ENCODE measurements at regions not wholly inside any gene's neighbourhood (a gene's known extent, or its start where the extent isn't known, plus 50 kb on each side); places are given as distances from the start of the nearest gene placed in this dataset.

DNA sequence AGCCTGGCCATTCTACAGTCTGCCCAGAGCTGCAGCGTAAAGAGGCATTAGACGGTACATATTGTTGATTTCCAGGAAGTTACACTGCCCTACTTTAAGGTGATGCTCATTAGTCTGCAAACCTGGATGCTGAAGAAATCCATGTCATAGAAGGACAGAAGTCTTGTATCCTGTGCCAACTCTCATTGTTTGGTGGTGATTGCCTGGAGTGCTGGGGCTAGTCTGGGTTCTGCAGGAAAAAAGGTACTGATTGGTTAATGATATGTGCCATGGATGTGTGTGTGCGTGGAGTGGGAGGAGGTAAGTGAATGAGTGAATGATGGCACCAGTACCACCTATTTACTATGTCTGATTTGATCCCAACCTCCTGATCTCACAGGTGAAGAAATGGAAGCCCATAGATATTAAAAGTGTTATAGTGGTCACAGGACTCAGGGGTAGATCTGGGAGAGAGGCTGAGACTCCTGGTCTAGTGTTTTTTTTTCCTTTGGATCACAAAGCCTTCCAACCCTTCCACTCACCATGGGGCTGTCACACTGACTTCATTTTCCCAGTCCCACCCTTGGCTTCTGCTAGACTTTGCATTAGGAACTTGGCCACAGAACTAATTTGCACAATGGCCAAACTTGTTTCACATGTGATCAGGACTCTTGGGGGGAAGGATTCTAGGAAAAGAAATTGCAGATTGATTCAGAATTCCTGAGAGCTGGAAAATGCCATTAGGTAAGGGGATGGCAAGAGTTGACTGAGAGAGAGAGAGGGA, 96.1 kb downstream of the TMX1 start:
- Histone ChIP-seq H3K27ac (no peak overlapping the region), H3K4me3 (no peak overlapping the region), H3K36me3 (ENCODE audit: insufficient read depth, low read length) (no peaks in the 10 kb centered on the region), H3K9me3 (ENCODE audit: low read depth, low read length) (no peaks in the 10 kb centered on the region), H3K9ac (ENCODE audit: insufficient read length) (no peak overlapping the region)
- no peak for DNase-seq (ENCODE audit: low read depth, low spot score)
- TF ChIP-seq POLR2AphosphoS5 (IDR thresholded peaks at IDR 0.05; ENCODE audit: borderline replicate concordance, low read depth, low read length), result no peak
- no peak for TF ChIP-seq FOXP2 (optimal IDR thresholded peaks at IDR 0.05; ENCODE audit: control extremely low read depth, extremely low read length, insufficient read depth)
- no peak for TF ChIP-seq EZH2 (IDR thresholded peaks at IDR 0.05)

DNA sequence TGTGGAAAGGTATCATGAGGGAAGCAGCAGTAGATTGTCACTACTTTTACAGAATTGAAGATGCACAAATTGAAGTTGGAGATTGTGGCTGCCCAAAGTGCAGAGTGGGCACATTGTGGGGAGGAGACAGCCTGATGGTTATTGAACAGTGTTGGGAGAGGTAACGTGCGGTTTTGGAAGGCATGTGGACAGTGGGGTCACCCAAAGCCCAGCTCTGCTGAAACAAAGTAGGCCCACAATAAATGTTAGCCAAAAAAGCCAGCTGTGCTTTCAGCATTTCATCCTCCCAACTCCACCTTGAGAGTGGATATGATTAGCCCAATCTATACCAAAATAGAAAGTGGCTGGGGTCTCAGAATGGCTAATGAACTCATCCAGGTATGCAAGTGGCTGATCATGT, 96.7 kb downstream of the TMX1 start:
- DNase-seq (ENCODE audit: low read depth, low spot score), result no peak
- H3K27ac ChIP-seq, result no peak overlapping the region
- H3K9me3 ChIP-seq (ENCODE audit: low read depth, low read length), result no peaks in the 10 kb centered on the region
- no peak overlapping the region for H3K4me3 ChIP-seq
- H3K36me3 ChIP-seq (ENCODE audit: insufficient read depth, low read length), result no peaks in the 10 kb centered on the region
- TF ChIP-seq FOXP2 (optimal IDR thresholded peaks at IDR 0.05; ENCODE audit: control extremely low read depth, extremely low read length, insufficient read depth) (no peak), EZH2 (IDR thresholded peaks at IDR 0.05) (no peak), POLR2AphosphoS5 (IDR thresholded peaks at IDR 0.05; ENCODE audit: borderline replicate concordance, low read depth, low read length) (no peak)
- no peak overlapping the region for H3K9ac ChIP-seq (ENCODE audit: insufficient read length)

DNA sequence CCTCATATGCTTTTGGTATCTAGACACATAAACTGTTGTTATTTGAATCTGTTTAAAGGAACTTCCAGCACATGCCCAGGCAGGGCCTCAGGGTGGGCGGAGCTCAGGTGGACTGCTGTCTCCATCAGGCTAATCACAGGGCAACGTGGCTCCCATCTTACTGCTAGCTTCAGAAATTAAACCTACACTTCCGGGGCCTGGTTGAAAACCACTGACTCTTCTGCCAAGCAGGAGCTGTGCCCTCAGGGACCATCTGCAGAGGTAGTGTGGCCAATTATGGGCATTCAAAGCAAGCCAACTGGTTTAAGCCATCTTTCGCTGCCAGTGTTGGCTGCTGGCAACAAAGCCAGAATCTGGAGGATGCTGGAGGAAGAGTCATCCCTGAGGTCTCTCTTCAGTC, 97.5 kb downstream of the TMX1 start:
- no peak for DNase-seq (ENCODE audit: low read depth, low spot score)
- Histone ChIP-seq H3K27ac (no peak overlapping the region), H3K4me3 (no peak overlapping the region), H3K9me3 (ENCODE audit: low read depth, low read length) (no peaks in the 10 kb centered on the region), H3K36me3 (ENCODE audit: insufficient read depth, low read length) (no peaks in the 10 kb centered on the region), H3K9ac (ENCODE audit: insufficient read length) (no peak overlapping the region)
- TF ChIP-seq POLR2AphosphoS5 (IDR thresholded peaks at IDR 0.05; ENCODE audit: borderline replicate concordance, low read depth, low read length), result no peak
- no peak for TF ChIP-seq FOXP2 (optimal IDR thresholded peaks at IDR 0.05; ENCODE audit: control extremely low read depth, extremely low read length, insufficient read depth)
- no peak for TF ChIP-seq EZH2 (IDR thresholded peaks at IDR 0.05)

DNA sequence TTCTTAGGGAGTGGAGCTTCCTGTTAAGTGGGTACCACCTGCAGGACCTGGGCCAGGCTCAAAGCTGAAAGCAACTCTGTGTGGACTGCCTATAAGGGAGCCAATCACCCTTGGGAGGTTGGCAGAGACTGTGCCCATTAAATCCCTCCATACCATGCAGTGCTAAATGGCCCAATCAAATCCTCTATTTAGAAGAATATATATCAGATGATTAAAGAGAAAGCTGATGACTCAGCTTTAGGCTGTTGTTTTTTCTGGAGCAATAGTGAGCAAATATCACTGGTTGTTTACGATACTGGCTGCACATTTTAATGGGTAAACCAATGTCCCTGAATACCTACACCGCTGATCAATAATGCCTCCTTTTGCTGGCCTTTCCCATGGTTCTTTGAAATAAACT, 101.3 kb downstream of the TMX1 start:
- TF ChIP-seq POLR2AphosphoS5 (IDR thresholded peaks at IDR 0.05; ENCODE audit: borderline replicate concordance, low read depth, low read length) (no peak), EZH2 (IDR thresholded peaks at IDR 0.05) (no peak), FOXP2 (optimal IDR thresholded peaks at IDR 0.05; ENCODE audit: control extremely low read depth, extremely low read length, insufficient read depth) (no peak)
- DNase-seq (ENCODE audit: low read depth, low spot score), result no peak
- Histone ChIP-seq H3K9ac (ENCODE audit: insufficient read length) (no peak overlapping the region), H3K36me3 (ENCODE audit: insufficient read depth, low read length) (no peaks in the 10 kb centered on the region), H3K27ac (no peak overlapping the region), H3K4me3 (no peak overlapping the region), H3K9me3 (ENCODE audit: low read depth, low read length) (no peaks in the 10 kb centered on the region)

DNA sequence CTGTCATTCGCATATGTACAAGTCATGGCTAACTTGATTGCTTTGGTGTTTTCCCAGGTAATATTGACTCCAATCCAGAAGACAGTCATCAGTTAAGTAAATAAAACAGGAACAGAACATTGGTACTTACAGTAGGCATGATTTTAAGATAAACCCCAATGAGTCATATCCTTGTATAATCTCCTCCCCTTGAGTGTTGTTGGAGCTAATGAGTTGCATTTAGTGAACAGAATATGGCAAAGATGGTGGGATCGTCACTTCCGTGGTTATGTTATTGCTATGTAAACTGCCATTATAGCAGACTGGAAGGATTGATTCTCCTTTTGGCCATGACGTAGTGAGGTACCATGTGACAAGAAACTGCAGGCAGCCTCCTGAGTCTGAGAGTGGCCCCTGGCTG, 102.2 kb downstream of the TMX1 start:
- DNase-seq (ENCODE audit: low read depth, low spot score), result no peak
- Histone ChIP-seq H3K36me3 (ENCODE audit: insufficient read depth, low read length) (no peaks in the 10 kb centered on the region), H3K9me3 (ENCODE audit: low read depth, low read length) (no peaks in the 10 kb centered on the region), H3K27ac (no peak overlapping the region), H3K9ac (ENCODE audit: insufficient read length) (no peak overlapping the region), H3K4me3 (no peak overlapping the region)
- TF ChIP-seq FOXP2 (optimal IDR thresholded peaks at IDR 0.05; ENCODE audit: control extremely low read depth, extremely low read length, insufficient read depth) (no peak), POLR2AphosphoS5 (IDR thresholded peaks at IDR 0.05; ENCODE audit: borderline replicate concordance, low read depth, low read length) (no peak), EZH2 (IDR thresholded peaks at IDR 0.05) (no peak)

DNA sequence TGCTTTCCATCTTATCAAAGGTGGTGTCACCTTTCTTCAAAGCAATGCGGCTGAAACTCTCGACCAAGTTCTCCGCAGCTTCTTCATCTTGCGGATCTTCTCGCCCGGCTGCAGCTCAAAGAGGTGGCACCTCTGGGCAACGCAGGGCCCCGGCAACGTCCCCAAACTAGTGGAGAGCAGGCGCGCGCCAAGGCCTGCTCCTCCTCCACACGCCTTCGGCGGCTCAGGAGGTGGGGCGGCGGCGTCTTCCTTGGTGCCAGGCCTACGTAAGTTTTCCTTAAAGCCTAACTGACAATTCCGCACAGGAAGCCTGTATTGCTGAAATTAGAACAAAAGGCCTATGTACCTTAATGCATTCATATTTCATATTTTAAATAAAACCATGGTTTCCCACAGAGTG, 112.0 kb downstream of the TMX1 start:
- Histone ChIP-seq H3K9me3 (ENCODE audit: low read depth, low read length) (no peaks in the 10 kb centered on the region), H3K36me3 (ENCODE audit: insufficient read depth, low read length) (no peaks in the 10 kb centered on the region), H3K27ac (no peak overlapping the region), H3K9ac (ENCODE audit: insufficient read length) (no peak overlapping the region), H3K4me3 (no peak overlapping the region)
- TF ChIP-seq POLR2AphosphoS5 (IDR thresholded peaks at IDR 0.05; ENCODE audit: borderline replicate concordance, low read depth, low read length) (no peak), FOXP2 (optimal IDR thresholded peaks at IDR 0.05; ENCODE audit: control extremely low read depth, extremely low read length, insufficient read depth) (no peak), EZH2 (IDR thresholded peaks at IDR 0.05) (no peak)
- DNase-seq (ENCODE audit: low read depth, low spot score), result no peak

DNA sequence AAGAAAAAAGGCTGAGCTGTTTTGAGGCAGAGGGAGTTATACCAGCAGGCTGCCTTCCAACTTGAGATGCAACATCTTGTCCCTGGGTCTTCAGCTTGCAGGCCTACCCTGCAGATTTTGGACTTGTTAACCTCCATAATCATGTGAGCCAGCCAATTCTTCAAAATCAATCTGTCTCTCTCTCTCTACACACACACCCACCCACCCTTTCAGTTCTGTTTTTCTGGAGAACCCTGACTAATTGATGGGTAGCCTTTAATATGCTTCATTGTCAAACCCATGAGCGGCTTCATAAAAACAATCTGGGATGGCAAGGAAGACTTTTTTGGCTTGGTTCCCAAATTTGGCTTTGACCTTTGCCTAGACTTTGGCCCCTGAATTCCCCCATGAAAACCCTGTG, 113.9 kb downstream of the TMX1 start:
- no peak for DNase-seq (ENCODE audit: low read depth, low spot score)
- Histone ChIP-seq H3K9ac (ENCODE audit: insufficient read length) (no peak overlapping the region), H3K4me3 (no peak overlapping the region), H3K36me3 (ENCODE audit: insufficient read depth, low read length) (no peaks in the 10 kb centered on the region), H3K9me3 (ENCODE audit: low read depth, low read length) (no peaks in the 10 kb centered on the region), H3K27ac (no peak overlapping the region)
- TF ChIP-seq FOXP2 (optimal IDR thresholded peaks at IDR 0.05; ENCODE audit: control extremely low read depth, extremely low read length, insufficient read depth) (no peak), EZH2 (IDR thresholded peaks at IDR 0.05) (no peak), POLR2AphosphoS5 (IDR thresholded peaks at IDR 0.05; ENCODE audit: borderline replicate concordance, low read depth, low read length) (no peak)

DNA sequence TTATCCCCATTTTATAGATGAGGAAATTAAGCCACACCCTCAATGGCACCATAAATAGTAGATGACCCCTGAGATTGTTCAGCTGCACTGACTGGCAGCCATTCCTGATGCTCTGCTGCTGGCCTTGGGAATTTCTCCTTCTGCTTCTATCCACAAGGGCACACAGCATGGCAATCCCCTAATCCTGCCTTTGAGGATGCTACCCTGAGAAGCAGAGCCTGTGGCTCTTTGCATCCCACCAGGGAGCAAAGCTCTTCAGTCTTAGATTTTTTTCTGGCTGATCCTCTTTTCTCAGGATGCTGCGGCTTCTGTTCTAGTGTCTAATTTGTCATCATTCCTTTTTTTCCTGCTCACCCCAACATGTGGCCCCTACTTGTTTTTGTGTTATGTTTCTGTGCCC, 114.8 kb downstream of the TMX1 start:
- Histone ChIP-seq H3K9me3 (ENCODE audit: low read depth, low read length) (no peaks in the 10 kb centered on the region), H3K4me3 (no peak overlapping the region)

DNA sequence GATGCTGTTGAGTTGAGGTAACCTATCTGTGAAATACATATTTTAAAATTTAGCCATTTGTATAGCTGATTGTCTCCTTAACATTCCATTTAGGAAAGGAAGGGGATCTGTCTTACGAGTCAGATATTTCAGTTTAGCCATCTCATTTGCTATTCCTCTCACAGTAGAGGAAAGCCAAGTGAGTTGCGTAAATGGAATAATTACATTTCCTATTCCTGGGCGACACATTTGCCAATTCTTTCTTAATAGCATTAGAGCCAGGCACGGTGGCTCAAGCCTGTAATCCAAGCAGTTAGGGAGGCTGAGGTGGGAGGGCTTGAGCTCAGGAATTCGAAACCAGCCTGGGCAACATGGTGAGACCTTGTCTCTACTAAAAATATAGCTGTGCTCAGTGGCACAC, 116.3 kb downstream of the TMX1 start:
- no peak overlapping the region for H3K27ac ChIP-seq
- TF ChIP-seq EZH2 (IDR thresholded peaks at IDR 0.05), result no peak
- no peak for TF ChIP-seq POLR2AphosphoS5 (IDR thresholded peaks at IDR 0.05; ENCODE audit: borderline replicate concordance, low read depth, low read length)
- no peak for TF ChIP-seq FOXP2 (optimal IDR thresholded peaks at IDR 0.05; ENCODE audit: control extremely low read depth, extremely low read length, insufficient read depth)
- H3K4me3 ChIP-seq, result no peak overlapping the region

More for the DNA sequence above, 114.8 kb downstream of the TMX1 start:
- no peak overlapping the region for H3K27ac ChIP-seq
- H3K36me3 ChIP-seq (ENCODE audit: insufficient read depth, low read length), result no peaks in the 10 kb centered on the region
- H3K9ac ChIP-seq (ENCODE audit: insufficient read length), result no peak overlapping the region
- no peak for DNase-seq (ENCODE audit: low read depth, low spot score)
- TF ChIP-seq EZH2 (IDR thresholded peaks at IDR 0.05) (no peak), FOXP2 (optimal IDR thresholded peaks at IDR 0.05; ENCODE audit: control extremely low read depth, extremely low read length, insufficient read depth) (no peak)

More for the DNA sequence above, 116.3 kb downstream of the TMX1 start:
- DNase-seq (ENCODE audit: low read depth, low spot score), result no peak
- no peaks in the 10 kb centered on the region for H3K9me3 ChIP-seq (ENCODE audit: low read depth, low read length)
- H3K36me3 ChIP-seq (ENCODE audit: insufficient read depth, low read length), result no peaks in the 10 kb centered on the region
- no peak overlapping the region for H3K9ac ChIP-seq (ENCODE audit: insufficient read length)
